Myocyte (in vitro differentiated cells): ENCODE measurements at regions not wholly inside any gene's neighbourhood (a gene's known extent, or its start where the extent isn't known, plus 50 kb on each side); places are given as distances from the start of the nearest gene placed in this dataset.
"Not testable (repeated sequence)": the region's sequence is repeated elsewhere in the genome, so short reads cannot be mapped to it uniquely, and the experiment has no call there.

ENCODE experiments used
- DNase-seq: peaks from one replicate; pipeline ENCODE4 v3.0.0-alpha.2; 2012; ENCODE audit warnings: low read depth

GRCh38 chr3:147669077-147669476 is 259.9 kb downstream of the ZIC1 start:
- peak; percentile 68 for DNase-seq

- no peak for DNase-seq
Observed at GRCh38 chr3:147672035-147672434, 262.9 kb downstream of the ZIC1 start.

GRCh38 chr3:147672436-147672835 is 263.3 kb downstream of the ZIC1 start:
- DNase-seq = no peak

- no peak for DNase-seq
Observed at GRCh38 chr3:147675761-147676160, 266.6 kb downstream of the ZIC1 start.

GRCh38 chr3:147680837-147681483 is 271.8 kb downstream of the ZIC1 start:
- peak; percentile 47 for DNase-seq

GRCh38 chr3:147688868-147689267 is 279.7 kb downstream of the ZIC1 start:
- DNase-seq = no peak

GRCh38 chr3:147699175-147699838 is 290.1 kb downstream of the ZIC1 start:
- DNase-seq = no peak

- DNase-seq = peak; percentile 23
Observed at GRCh38 chr3:147701195-147701594, 292.0 kb downstream of the ZIC1 start.

- DNase-seq = peak; percentile 26
Observed at GRCh38 chr3:147702509-147702908, 293.3 kb downstream of the ZIC1 start.

GRCh38 chr3:147705651-147706051 is 296.5 kb downstream of the ZIC1 start:
- no peak for DNase-seq

GRCh38 chr3:147710753-147711152 is 301.6 kb downstream of the ZIC1 start:
- not testable (repeated sequence) for DNase-seq

GRCh38 chr3:147712357-147712756 is 303.2 kb downstream of the ZIC1 start:
- DNase-seq = no peak

- DNase-seq = not testable (repeated sequence)
Observed at GRCh38 chr3:147712758-147713157, 303.6 kb downstream of the ZIC1 start.

GRCh38 chr3:147713234-147714133 is 304.3 kb downstream of the ZIC1 start:
- DNase-seq = peak; percentile 10

- no peak for DNase-seq
Observed at GRCh38 chr3:147729641-147730040, 320.5 kb downstream of the ZIC1 start.

GRCh38 chr3:147730284-147730683 is 321.1 kb downstream of the ZIC1 start:
- DNase-seq = no peak

- no peak for DNase-seq
Observed at GRCh38 chr3:147733217-147733616, 324.1 kb downstream of the ZIC1 start.

GRCh38 chr3:147735616-147736015 is 326.5 kb downstream of the ZIC1 start:
- no peak for DNase-seq

GRCh38 chr3:147736226-147736625 is 327.1 kb downstream of the ZIC1 start:
- DNase-seq = no peak

- DNase-seq = peak; percentile 69
Observed at GRCh38 chr3:147737376-147737775, 328.2 kb downstream of the ZIC1 start.

- no peak for DNase-seq
Observed at GRCh38 chr3:147740928-147741327, 331.8 kb downstream of the ZIC1 start.

GRCh38 chr3:147744967-147745366 is 335.8 kb downstream of the ZIC1 start:
- no peak for DNase-seq
